Kidney epithelial cell (primary cell): ENCODE measurements at regions not wholly inside any gene's neighbourhood (a gene's known extent, or its start where the extent isn't known, plus 50 kb on each side); places are given as distances from the start of the nearest gene placed in this dataset.

Experiments
- DNase-seq: peaks from one replicate; pipeline ENCODE4 v3.0.0-alpha.2; 2010; ENCODE audit warnings: low read depth
- H3K27me3 ChIP-seq: 2 replicates; pipeline ENCODE4 v1.6.0; 2011; ENCODE audit warnings: low read length; ENCODE audit not compliant: control insufficient read depth, insufficient read depth
- H3K36me3 ChIP-seq: 2 replicates; pipeline ENCODE4 v1.5.1; 2011; ENCODE audit warnings: low read length; ENCODE audit not compliant: control insufficient read depth, insufficient read depth
- H3K4me3 ChIP-seq: 2 replicates; pipeline ENCODE4 v1.5.1; 2011; ENCODE audit warnings: low read depth, mild to moderate bottlenecking, control low read depth, low read length
- CTCF ChIP-seq: IDR thresholded peaks from 2 replicates; pipeline ENCODE4 v1.5.1; 2011; ENCODE audit warnings: mild to moderate bottlenecking, moderate library complexity, low read length, control low read depth, inconsistent platforms; ENCODE audit not compliant: insufficient read depth, poor library complexity, severe bottlenecking

GRCh38 chr21:35204850-35205541 is 155.9 kb upstream of the RUNX1 start:
- Histone ChIP-seq H3K36me3 (no peaks in the 10 kb centered on the region), H3K27me3 (no peaks in the 10 kb centered on the region), H3K4me3 (no peak overlapping the region)
- TF ChIP-seq CTCF, result no peak
- no peak for DNase-seq

GRCh38 chr21:35204125-35204524 is 155.0 kb upstream of the RUNX1 start:
- DNase-seq, result no peak
- no peaks in the 10 kb centered on the region for H3K27me3 ChIP-seq
- TF ChIP-seq CTCF, result no peak
- no peaks in the 10 kb centered on the region for H3K36me3 ChIP-seq
- no peak overlapping the region for H3K4me3 ChIP-seq

GRCh38 chr21:35203093-35203977 is 154.2 kb upstream of the RUNX1 start:
- no peaks in the 10 kb centered on the region for H3K27me3 ChIP-seq
- no peak for DNase-seq
- no peak overlapping the region for H3K4me3 ChIP-seq
- no peak for TF ChIP-seq CTCF
- H3K36me3 ChIP-seq, result no peaks in the 10 kb centered on the region

GRCh38 chr21:35202431-35202830 is 153.3 kb upstream of the RUNX1 start:
- no peak for DNase-seq
- no peaks in the 10 kb centered on the region for H3K36me3 ChIP-seq
- no peak for TF ChIP-seq CTCF
- H3K4me3 ChIP-seq, result no peak overlapping the region
- H3K27me3 ChIP-seq, result no peaks in the 10 kb centered on the region

GRCh38 chr21:35201799-35202198 is 152.7 kb upstream of the RUNX1 start:
- Histone ChIP-seq H3K36me3 (no peaks in the 10 kb centered on the region), H3K27me3 (no peaks in the 10 kb centered on the region), H3K4me3 (no peak overlapping the region)
- no peak for DNase-seq
- no peak for TF ChIP-seq CTCF
